ENCODE measurements at regions not wholly inside any gene's neighbourhood (a gene's known extent, or its start where the extent isn't known, plus 50 kb on each side); places are given as distances from the start of the nearest gene placed in this dataset.

GRCh38 chr20:58116505-58116904 lies 111.9 kb downstream of the ANKRD60 start:
- TF ChIP-seq CTCF (optimal IDR thresholded peaks at IDR 0.05 in 1 of 3, IDR thresholded peaks at IDR 0.05 in 1 of 3, conservative IDR thresholded peaks at IDR 0.05 in 1 of 3; ENCODE audit: extremely low read depth in 1 of 3, insufficient read depth in 2 of 3, low read length in 3 of 3) (no peak), EZH2 (IDR thresholded peaks at IDR 0.05; ENCODE audit: low read length) (no peak)
